SW480 (cell line): ENCODE measurements at regions not wholly inside any gene's neighbourhood (a gene's known extent, or its start where the extent isn't known, plus 50 kb on each side); places are given as distances from the start of the nearest gene placed in this dataset.

Experiments used
- DNase-seq: peaks from one replicate; pipeline ENCODE4 v3.0.0-alpha.2; 2016; ENCODE audit warnings: low spot score

DNA sequence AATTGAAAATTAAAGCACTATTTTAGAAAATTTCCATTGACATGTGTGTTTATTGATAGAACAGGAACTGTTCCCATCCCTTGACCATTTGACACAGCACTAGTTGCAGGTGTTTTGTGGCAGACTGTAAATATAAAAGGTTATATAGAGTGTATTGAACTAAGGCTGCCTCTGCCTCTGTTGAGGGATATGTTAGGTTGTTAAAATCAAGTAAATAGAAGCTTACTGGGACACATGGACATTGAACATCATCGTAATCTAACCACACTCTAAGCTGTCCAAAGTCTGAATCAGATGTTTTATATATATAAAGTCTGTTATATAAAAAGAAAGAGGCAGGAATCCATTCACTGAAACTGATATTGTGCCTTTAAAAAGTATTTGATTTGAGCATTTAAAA, 308.1 kb upstream of the PKN2 start:
- DNase-seq = no peak

DNA sequence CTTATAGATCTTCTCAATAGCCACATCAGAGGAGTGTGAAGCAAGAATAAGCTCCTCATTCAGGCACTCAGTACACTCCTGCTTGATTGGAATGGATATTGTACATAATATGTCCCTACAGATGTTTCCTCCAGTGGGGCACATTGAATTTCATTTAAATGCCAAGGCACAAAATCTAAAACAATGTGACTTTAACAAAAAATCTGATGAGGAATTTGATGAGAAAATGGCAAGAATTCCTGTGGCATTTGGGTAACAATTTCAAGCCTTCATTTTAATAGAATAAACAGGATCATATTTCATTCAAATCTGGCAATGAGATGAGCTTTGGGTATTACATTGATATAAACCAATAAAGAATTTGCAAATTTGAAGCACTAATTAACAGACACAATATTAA, 307.7 kb upstream of the PKN2 start:
- DNase-seq = no peak

DNA sequence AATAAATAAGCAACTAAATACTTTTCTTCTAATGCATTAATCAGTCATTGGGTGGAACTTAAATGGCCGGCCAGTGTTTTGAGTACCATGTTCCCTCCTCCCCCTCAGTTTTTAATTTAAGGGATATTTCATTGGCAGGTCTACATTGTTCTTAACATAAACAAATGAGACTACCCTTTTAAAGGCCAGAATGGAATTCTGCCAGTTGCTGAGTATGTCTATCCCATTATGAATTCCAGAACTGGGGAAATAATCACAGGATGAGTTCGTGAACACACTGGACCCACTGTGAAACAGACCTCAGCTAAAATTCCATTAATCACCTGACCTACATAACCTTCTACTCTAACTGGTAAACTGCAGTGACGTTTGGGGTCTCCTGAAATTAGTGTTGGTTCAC, 305.5 kb upstream of the PKN2 start:
- no peak for DNase-seq

DNA sequence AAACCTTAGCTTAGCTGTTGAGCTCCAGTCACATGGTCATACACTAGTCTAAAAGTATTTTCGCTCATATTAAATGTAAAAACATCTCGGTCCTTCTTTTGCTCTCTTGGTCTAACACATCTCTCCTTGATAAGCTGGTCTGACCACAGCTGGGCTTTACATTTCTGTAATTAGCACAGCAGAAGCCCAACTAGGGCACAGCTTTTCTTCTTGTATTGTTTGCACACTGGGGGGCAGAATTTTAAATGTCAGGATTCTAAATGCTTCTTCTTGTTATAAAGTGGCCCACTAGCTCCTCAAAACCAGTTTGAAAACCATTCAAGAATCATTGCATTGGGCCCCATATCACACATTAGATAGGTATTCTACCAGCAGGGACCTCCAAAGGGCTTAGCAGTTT, 289.1 kb upstream of the PKN2 start:
- DNase-seq = no peak

DNA sequence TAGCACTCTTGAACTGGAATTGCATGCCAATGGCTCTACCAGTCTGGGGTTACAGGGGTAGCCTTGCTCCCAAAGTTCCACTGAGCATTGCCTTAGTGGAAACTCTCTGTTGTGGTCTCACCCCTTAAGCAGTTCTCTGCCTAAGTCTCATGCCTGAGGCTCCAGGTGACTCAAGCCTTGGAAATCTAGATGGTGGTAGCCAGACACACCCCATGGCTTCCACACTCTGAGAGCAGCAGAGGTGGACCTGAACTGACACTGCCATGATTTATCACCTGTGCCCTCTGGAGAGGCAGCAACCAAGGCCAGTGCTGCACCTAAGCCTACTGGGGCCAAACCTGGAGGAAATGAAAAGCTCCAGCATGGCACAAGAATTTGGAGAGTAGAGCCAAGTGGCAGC, 285.7 kb upstream of the PKN2 start:
- peak; percentile 1 for DNase-seq

DNA sequence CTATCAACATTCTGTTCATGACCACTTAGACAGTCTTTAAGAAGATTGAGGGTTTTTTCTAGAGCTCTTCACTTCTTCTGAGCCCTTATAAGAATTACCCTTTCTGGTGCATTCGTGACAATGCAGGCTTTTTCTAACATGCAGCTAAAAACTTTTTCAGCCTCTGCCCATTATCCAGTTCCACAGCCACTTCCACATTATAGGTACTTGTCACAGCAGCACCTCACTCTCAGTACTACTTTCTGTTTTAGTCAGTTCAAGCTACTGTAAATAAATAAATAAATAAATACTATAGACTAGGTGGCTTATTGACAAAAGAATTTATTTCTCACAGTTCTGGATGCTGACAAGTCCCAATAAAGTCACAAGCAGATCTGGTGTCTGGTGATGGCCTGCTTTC, 284.4 kb upstream of the PKN2 start:
- no peak for DNase-seq

DNA sequence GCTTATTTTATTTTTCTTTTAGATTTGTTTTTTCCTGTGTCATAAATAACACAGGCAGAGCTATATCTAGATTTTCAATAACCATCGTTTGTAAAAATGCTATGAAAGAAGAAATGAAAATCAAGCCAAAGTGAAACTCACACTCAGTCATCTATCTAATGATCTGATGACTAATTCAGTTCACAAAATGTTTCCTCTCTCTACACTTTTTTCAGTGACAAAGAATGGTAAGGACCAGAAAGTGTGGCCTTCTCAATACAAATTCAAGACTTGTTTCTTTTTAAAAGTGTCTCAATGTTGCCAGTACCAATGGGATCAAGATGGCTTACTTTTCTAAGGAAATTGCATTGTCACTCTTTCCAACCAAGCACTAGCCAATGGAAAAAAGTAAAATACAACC, 282.8 kb upstream of the PKN2 start:
- DNase-seq = no peak

DNA sequence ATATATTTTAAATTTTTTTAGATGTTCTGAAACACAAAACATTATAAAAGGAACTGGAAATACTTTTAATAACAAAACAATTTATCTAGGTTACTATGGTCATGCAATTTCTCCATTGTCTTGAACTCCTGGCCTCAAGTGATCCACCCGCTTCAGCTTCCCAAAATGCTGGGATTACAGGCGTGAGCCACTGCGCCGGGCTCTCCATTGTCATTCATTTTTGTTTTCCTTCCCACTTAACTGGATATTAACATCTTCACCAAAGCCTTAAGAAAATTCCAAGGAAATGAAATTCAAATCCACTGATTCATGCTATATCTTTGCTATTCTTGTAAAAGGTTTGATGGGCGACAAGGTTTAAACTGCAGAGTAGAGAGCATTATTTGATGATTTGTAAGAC, 279.5 kb upstream of the PKN2 start:
- no peak for DNase-seq

DNA sequence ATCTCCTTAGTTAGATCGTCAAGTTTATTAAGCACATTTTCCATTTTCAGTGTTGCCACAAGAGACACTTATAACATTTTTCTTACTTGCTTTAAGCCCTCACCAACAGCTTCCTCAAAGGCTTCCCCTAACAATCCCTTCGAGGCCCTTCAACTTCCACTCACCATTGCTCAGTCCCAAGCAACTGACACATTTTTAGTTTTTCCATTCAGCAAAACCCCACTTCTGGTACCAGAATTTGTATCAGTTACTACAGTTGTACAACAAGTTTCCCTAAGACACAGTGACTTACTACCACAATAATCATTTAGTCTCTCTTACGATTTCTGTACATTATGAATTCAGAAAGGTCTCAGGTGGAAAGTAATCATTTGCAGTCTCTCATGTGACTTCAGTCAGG, 276.8 kb upstream of the PKN2 start:
- DNase-seq = no peak

DNA sequence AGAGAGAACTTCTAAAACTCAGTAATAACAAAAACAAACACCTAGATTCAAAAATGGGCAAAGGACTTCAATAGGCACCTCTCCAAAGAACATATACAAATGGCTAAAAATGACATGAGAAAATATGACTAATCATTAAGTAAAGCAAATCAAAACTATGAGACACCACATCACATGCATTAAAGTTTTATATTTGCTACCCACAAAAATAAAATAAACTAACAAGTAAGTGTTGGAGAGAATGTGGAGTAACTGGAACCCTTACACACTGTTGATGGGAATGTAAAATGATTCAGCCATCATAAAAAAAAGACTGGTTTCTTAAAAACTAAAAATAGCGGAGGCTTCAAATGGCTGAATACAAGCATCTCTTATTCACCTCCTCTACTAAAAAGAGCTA, 262.1 kb upstream of the PKN2 start:
- no peak for DNase-seq

DNA sequence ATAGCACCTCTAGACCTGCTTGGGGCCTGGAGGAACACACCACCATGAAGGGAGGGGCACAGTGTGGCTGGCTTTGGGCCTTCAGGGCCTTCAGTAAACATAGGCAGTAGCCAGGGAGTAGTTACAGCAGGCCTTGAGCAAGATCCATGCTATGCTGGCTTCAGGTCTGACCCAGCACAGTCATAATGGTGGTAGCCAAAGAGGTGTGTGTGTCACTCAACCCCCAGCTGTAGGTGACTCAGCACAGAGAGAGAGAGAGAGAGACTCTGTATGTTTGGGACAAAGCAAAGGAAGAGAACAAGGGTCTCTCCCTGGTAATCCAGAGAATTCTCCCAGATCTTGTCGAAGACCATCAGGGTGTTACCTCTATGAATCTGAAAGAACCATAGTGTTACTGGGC, 250.5 kb upstream of the PKN2 start:
- DNase-seq = no peak

DNA sequence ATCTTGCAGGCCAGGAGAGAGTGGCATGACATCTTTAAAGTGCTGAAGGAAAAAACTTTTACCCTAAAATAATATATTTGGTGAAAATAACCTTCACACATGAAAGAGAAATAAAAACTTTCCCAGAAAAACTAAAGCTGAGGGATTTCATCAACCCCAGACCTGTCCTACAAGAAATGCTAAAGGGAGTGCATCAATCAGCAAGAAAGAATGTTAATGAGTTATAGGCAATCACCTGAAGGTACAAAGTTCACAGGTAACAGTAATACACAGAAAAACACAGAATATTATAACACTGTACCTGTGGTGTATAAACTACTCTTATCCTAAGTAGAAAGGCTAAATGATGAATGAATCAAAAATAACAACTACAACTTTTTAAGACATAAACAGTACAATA, 249.2 kb upstream of the PKN2 start:
- no peak for DNase-seq

DNA sequence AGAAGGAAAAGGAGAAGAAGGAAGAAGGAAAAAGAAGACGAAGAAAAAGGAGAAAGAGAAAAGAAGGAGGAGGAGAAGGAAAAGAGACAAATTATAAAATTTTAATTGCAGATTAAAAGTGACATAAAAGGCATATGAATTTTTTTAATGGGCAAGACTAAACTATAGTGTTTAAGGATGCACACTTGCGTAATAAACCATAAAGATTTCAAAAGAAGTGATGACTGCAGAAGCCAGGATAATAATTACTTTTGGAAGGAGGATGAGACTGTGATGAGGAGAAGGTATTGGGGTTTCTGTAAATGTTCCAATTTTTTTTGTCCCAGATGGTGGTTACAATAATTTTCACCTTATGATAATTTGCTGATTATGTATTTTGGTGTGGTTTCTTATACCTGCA, 243.1 kb upstream of the PKN2 start:
- DNase-seq = no peak

DNA sequence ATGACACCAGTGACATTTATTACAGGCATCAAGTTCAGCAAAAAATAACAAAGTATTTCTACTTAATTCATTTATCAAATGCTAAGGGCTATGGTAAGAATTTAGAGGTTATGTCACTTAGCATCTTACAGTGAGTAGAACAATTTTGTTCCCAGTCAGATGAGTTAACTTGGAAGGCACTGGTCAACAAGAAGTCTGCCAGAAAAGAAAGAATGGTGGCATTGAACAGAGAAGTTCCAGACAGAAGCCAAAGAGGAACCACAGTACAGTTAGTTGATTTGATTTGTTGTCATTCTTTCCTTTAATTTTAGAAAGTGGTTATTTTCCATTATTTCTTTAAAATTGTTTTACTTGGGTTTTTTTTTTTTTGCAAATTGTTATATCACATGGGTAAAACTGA, 232.2 kb upstream of the PKN2 start:
- no peak for DNase-seq

DNA sequence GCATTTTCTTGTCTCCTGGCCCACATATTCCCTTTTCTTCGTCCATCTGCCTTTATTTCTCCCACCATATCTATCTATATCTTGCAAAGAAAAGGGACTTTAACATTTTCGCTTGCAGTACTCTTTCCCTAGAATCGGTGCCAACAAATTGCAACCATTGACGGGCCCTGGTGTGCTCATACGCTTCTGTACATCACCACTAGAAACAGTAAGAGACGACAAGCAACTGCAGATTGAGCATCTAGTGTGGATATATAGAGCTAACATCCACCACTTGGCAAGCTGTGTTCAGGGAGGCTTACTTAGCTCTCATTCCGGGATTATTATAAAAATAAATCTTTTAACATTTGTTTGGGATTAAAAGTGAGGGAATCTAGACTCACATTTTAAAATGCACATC, 230.8 kb upstream of the PKN2 start:
- DNase-seq = no peak

DNA sequence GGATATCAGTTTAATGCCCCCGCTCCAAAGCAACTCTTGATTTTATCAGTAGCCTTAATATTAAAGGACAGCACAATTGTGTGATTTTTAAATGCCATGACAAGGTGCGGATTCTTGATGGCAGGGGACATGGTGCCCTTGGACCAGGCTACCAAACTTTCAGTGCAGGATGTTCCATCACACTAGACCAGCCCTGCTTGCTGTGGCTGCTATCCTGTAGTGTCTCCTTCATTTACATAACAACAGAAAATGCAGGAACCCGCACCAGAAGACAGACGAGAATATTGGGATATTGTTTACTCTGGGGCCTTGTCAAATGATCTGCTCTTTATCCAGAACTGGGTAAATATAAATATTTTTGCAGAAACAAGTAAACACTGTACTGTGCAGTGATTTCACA, 229.3 kb upstream of the PKN2 start:
- no peak for DNase-seq

DNA sequence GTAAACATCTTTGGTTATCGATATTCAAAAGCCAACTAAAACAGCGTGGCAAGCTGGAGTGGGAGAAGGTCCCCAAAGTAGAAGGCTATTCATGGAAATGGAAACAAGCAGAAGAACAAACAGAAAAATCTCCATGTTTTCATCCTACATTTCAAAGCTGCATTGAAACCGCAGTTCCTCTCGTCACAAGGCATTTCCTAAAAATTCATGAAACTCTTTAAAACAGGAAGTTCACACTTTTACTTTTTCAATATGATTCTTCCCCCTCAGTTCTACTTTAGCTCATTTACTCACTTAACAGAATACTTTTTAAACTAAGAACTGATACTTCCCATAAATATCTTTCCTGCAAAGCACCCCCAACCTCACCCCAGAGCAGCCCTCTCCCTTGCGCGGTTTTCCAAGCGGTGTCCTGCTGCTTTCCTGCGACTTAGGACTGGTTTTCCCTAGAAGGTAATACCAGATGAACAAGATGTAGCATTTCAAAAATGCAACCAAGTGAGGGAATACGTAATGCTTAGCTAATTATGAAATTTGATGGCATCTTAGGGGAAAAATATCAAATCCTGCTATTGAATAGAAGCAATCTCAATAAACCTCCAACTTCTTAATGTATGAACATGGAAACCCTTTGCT, 228.3 kb upstream of the PKN2 start:
- no peak for DNase-seq

DNA sequence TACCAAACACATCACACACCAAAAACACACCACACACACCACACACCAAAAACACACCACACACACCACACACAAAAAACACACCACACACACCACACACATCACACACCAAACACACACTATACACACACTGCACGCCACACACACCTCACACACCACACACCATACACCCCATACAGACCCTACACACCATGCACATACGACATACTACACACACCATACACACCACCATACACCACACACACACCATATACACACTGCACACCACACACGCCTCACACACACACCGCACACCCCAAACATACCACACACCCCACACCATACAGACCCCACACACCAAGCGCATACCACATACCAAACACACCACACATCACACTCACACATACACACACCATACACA, 226.9 kb upstream of the PKN2 start:
- DNase-seq = no peak

DNA sequence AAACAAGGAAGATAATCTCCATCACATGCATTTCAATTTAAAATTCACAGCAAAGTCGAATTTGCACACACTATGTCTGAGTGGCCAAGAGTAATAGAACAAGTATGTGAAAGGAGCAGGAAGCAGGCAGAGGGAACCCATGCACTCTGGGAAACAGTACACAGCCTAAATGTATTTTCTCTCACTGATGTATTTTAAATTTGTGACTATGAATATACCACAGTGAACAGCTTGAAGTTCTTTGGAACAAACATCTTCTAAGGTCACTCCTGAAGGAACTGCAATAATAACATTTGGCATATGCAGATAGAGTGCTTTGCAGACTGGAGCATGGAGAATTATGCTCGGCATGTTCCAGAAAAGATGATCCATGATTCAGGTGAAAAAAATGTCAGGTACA, 223.1 kb upstream of the PKN2 start:
- no peak for DNase-seq

DNA sequence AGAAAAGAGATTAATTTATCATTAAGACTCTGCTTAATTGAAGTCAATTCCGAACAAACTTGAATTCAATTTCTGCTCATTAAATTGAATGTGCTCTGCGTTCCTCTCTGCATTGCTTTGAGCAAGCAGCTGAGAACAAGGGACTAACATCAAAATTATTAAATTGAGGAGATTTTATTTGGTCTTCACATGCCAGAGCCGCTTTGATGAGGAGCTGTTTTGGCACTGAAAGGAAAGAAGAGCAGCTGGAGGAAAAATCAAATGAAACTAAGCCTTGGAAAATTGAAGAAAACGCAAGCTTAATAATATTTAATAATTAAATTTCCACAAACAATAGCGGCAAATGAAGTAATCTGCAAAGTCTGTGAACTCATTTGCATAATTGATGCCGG, 222.0 kb upstream of the PKN2 start:
- DNase-seq = no peak

DNA sequence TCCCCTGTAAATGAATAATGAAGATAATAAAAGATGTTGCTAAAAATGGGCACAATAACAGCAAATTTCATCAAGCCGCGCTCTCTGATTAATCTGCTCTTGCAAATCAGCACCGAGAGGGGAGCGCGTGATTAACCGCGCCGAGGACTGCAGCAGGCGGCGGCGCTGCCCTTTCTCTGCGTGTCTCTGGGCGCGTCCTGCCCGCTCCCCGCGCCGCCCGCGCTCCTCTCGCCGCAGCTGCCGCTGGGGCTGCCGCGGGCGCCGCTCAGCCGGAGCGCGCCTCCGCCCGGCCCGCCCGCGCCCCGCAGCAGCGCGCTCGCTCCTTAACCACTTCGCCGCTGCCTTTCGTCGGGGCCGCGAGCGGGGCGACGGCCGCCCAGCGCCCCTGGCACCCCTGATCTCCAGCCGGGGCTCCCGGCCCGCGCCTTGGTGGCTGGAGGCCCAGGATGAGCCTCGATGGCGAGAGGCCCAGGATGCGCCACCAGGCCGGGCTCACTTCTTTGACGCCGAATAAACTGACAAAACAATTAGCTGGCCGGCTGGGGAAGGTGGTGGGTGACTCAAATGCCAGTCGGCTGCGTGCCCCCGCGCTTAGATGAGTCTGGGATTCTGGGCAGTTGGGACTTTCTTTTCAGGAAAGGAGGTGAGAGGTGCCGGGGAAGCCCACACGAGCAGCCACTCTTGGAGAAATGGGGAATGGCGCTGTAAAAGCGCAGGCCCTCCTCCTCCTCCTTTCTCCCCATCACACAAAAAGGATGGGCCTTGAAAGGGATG, 221.4 kb upstream of the PKN2 start:
- DNase-seq = peak; percentile 5

DNA sequence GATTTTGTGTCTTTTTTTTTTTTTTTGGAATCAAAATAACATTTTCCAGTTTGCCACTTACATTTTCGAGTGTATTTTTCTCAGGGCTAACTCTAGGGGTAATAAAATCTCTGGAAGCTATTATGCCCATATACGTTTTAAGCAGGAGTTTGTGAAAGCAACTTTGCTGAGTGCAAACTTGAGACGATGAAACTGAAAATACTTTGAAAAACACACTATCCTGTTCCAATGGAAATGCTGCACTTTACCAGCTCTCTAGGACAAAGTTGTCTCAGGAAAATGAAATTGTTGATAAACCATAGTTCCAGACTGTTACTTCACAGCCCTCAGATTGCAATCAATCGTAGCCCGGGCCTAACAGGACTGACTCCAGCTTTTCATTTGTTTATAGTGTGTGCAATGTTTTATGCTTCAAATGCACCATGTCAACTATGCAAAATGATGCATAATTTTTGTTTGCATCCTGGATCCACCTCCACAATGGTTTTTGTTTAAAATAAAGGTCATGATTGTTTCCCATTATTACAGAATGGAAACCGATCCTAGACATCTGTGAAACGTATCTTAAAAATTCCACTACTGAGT, 220.6 kb upstream of the PKN2 start:
- no peak for DNase-seq

DNA sequence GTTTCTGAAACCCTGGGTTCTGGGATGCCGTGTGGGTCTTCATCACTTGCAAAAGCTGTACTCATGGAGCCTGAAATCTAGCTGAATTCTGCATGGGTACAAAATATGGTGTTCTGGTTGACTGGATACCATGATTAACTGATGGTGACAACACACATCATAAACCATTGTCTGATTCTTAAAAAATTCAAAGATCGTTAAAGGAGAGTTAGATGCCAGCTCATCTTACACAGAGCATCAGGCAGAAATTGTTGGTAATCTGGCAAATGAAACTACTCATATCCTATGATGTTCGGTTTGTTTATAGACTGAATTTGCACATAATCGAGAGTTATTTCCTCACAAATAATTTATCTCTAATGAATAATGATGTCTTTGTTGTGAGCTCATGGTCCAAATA, 218.1 kb upstream of the PKN2 start:
- DNase-seq = no peak
